Fibroblast of upper back skin (primary cell): ENCODE measurements at regions not wholly inside any gene's neighbourhood (a gene's known extent, or its start where the extent isn't known, plus 50 kb on each side); places are given as distances from the start of the nearest gene placed in this dataset.
"Not testable (repeated sequence)": the region's sequence is repeated elsewhere in the genome, so short reads cannot be mapped to it uniquely, and the experiment has no call there.

ENCODE experiments used
- DNase-seq: peaks from one replicate; pipeline ENCODE4 v3.0.0-alpha.2; 2013

DNA sequence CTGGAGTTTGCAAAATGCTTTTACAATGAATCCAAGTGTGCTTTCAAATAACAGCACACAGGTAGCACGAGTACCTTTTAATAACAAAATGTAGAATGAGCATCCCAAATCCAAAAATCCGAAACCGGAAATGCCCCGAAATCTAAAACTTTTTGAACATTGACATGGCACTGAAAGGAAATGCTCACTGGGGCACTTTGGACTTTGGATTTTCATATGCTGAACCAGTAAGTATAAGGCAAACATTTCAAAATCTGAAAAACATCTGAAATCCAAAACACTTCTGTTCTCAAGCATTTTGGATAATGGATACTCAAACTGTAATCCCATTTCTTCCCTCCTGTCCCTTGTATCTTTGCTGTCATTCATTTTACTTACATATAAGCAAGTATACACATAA is 50.1 kb downstream of the GCNT4 start:
- no peak for DNase-seq

DNA sequence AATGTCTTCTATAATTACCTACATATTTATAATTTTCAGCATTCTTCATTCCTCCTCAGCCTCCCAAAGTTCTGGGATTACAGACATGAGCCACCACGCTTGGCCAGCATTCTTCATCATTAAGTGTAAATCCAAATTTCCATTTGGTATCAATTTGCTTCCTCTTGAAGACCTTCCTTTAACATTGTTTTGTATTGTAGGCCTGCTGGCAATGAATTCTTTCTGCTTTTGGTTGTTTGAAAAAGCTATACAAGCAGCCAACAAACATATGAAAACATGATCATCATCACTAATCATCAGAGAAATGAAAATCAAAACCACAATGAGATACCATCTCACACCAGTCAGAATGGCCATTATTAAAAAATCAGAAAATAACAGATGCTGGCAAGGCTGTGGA is 56.4 kb downstream of the GCNT4 start:
- no peak for DNase-seq

DNA sequence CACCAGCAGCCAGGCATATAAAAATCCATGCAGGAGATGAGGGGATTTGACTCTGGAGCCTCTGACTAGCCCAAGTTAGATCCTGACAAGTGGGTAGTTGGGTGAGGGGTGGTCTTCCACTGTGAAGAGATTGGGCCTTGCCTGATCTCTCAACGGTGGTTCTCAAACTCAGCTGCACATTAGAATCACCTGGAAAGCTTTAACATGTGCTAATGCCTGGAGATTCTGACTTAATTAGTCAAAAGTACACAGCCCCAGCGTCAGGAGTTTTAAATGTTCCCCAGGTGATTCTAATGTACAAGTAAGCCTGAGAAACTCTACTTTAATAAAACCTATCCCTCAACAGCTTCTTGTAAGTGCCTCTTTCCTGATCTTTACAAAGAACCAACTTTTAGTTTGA is 57.5 kb downstream of the GCNT4 start:
- DNase-seq: no peak

DNA sequence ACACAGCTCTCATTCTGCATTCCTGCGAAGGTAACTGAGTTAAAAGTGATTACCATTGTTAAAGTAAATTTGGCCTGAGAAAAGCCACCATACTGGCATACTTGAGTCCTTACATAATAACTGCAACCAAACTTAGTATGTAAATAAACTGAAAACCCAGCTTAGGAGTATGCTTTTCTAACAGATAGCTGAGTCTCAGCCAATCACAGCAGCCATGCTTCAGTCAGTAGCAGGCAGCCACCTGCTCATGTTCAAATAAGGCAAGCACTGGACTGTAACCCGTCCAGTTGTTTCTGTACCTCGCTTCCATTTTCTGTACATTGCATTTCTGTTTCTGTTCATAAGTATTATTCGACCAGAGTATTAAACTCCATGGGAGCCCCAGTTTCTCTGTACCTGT is 58.6 kb downstream of the GCNT4 start:
- no peak for DNase-seq

DNA sequence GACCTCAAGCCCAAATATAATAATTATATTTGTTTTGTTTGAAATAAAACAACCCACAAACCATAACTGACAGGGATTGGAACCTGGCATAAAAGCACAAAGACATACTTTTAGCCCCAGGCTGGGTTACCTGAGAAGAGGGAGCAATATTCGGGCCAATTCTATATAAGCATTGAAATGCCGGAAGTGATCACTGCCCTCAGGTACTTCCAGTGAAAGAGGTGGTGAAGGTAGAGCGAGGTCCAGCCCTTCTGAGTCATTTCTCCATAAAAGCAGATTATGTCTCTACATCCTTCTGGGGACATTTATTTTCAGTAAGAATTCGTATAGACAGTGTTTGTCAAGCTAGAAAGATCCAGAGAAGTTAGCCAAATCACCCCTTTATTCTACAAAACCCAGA is 59.6 kb downstream of the GCNT4 start:
- DNase-seq: no peak

DNA sequence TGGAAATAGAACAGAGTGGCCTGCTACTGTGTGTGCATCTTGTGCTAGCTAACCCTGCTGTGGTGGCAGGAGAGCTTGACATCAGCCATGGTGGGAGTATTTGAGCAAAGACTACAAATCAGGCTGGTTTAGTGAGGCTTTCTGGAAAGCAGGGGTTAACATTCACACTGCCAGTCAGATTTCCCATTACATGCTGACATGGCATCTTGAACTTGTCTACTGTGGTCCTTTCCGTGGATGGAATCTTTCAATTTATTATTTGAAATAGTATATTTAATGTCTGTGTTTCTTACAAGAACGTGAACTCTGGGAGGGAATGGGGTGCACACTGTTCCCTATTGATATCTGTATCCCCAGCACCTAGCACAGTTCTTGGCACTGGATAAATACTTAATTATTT is 60.8 kb downstream of the GCNT4 start:
- no peak for DNase-seq

DNA sequence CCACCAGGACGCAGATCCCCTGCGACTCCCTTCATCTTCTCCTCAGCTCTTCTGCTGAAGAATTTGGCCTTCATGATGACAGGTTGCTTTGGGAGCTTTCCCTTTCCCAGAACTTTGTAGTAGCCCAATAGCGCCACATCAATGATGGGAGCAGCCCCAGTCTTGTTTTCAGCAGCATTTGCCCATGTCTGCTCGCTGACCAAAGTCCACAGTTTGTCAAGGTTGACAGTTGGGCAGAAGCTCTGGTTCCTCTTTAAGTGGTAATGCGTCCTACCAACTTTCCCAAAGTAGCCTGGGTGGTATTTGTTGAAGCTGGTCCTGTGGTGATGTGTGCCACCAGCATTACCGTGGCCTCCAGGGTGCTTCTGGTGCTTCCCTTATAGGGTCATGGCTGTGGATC is 62.2 kb downstream of the GCNT4 start:
- DNase-seq: no peak

DNA sequence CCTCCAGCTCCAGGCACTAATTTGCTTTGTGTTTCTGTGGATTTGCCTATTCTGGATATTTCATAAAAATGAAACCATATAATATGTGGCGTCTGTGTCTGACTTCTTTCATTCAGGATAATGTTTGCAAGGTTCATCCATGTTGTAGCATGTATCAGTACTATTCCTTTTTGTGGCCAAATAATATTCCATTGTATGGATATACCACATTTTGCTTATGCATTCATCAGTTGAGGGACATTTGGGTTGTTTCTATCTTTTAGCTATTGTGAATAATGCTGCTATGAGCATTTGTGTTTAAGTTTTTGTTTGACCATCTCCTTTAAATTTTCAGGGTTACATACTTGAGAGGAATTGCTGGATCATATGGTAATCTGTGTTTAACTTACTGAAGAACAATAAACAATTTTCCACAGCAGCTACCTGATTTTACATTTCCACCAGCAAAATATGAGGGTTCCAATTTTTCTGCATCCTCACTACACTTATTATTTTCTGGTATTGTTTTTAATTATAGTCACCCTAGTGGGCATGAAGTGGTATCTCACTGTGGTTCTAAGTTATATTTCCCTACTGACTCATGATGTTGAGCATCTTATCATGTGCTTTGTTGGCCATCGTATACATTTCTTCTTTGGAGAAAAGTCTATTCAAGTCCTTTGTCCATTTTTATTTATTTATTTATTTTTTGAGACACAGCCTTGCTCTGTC is 63.9 kb downstream of the GCNT4 start:
- no peak for DNase-seq

DNA sequence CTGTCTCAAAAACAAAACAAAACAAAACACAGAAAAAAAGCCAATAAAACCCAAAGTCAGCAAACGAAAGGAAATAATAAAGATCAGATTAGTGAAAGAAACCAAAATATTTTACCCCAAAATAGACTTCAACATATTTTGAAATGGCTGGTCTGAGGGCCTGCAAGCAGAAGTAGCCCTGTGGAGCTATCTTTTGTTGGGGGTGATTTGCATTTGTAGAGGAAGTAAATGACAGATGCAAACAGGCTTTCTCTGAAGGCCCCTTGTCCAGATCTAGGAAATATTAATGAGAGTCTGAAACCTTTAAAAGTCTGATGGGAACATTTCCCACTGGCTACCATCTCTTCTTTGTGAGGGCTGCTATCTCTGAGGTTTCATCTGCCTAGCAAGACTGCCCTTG is 74.0 kb downstream of the GCNT4 start:
- no peak for DNase-seq

DNA sequence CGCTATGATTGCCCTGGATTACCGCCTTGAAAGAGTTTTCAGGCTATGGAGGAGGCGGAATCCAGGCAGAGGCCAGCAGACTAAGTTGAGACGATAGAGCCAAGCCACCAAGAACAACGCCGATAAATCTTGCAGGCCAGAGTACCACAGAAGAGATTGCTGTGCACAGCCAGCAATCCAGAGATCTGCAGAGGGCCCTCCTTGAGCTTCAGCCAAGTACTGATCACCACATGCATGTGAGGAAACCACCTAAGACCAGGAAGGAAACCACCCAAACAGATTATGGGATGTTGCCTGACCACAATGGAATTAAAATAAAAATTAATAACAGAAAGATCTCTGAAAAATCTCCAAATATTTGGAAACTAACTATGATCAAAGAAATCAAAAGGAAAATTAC is 74.9 kb downstream of the GCNT4 start:
- DNase-seq: peak; percentile 5

DNA sequence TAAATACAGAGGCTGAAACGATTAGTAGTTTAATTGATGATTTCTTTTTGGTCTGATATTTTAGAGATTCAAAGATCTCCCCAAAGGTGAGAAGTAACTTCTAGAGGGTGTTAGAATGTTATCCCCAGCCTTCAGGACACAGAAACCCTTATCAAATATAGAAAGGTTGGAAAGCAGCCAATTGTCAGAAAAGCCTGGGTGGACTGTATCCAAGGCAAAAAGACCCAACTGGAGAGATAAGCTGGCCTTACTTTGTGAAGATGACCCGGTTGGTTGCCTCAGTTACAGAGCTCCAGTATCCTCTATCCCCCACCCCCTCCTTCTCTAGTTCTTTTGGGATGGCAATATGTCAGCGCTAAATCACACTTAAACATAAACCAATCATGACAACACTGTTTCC is 75.7 kb downstream of the GCNT4 start:
- DNase-seq: no peak

DNA sequence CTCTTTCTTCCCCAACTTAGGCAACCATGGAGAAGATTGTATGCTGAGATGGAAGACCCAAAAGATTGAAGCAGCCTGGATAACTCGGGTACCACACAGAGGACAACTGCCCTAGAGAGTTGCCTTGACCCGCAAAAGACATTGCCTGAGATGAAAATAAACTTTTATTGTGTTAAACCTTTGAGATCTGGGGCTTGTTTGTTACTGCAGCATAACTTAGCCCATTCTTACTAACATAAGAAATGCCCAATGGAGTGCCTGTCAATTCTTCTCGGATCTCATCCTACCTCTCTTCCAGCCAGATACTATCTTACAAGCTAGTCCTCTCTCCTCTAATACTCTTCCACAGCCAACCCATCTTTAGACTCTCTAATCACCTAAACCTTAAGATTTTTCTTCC is 76.8 kb downstream of the GCNT4 start:
- no peak for DNase-seq

DNA sequence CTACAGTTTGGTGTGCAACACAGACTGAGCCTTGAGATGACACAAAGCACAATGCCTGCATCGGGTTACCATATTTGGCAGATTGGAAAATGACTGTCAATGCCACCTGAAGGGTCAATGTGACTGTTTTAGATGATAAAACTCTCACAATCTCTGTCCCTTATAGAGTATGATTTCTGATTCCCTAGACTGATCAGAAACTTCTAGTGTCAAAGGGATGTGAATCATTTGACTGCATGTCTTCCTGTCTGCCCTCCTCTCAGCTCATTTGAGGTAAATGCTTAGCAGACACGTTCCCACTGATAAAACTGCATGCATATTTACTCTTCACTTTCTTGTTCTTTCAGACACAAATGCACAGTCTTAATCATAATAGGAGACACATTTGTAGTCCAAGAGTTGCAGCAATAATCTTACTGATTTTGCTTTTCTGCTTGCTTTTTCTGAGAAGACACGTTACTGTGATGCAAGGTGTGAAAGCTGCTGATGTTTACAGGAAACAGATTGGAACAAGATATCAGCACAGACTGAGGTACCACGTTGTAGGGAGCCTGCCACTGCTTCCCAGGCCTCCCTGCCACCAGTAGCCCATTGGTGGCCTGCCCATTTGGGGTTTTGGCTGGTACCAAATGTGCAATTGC is 77.8 kb downstream of the GCNT4 start:
- DNase-seq: no peak

DNA sequence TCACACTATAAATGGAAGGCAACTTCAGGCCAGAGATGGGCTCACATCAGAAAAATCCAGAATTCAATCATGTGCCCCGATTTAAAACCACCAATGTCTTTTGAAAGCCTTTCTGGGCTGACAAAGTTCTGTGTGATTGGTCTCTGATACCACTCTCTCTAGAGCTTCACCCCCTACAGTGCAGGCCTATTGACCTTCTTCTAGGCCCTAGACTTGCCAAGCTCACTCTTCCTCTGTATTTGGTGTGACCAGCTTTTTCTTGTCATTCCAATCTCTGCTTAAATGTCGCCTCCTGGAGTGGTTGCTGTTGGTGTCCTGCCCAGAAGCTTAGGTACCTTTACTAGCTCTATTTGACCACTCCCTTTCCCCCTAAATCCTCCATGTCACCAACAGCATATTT is 78.7 kb downstream of the GCNT4 start:
- no peak for DNase-seq

DNA sequence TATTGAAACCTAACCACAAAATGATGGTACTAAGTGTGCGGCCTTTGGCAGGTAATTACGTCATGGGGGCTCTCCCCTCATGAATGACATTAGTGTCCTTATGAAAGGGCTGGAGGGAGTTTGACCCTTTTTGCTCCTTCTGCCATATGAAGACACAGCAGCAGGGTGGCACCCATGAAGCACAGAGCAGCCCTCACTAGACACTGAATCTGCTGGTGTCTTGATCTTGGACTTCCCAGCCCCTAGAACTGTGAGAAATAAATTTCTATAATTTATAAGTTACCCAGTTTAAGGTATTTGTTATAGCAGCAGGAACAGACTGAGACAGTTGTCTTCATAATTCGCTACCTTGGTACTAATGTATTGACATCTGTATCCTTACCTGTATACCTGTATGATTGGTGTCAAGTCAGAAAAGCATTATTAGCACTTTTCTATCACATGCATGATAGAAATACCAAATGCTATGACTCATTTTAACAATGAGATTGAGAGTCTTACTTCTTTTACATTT is 80.4 kb downstream of the GCNT4 start:
- DNase-seq: no peak

DNA sequence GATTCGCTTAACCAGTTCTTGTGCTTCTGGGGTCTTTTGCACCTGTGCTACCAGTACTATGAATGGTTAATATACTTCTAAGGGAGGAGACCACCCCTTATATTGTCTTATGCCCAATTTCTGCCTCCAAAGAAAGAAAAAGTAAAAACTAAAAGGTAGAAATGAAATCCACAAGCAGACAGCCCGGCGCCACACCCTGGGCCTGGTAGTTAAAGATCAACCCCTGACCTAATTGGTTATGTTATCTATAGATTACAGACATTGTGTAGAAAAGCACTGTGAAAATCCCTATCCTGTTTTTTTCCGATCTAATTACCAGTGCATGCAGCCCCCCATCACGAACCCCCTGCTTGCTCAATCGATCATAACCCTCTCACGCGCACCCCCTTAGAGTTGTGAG is 81.5 kb downstream of the GCNT4 start:
- DNase-seq: not testable (repeated sequence)

DNA sequence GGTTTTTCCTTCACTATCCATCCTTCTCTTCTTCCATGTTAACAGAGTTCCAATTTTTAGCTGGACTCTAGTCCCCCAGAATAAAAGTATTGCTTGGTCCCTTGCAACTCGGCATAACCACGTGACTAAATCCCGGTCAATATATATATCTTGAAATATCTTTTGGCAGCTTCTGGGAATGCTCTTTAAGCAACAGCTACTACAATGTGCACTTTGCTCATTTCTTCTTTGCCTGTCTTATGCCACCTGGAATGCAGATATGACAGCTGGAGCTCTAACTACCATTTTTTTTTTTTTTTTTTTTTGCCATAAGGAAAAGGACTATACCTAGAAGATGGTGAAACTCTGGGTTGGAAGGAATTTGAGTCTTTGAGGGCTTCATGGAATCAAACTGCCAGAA is 82.6 kb downstream of the GCNT4 start:
- DNase-seq: no peak

DNA sequence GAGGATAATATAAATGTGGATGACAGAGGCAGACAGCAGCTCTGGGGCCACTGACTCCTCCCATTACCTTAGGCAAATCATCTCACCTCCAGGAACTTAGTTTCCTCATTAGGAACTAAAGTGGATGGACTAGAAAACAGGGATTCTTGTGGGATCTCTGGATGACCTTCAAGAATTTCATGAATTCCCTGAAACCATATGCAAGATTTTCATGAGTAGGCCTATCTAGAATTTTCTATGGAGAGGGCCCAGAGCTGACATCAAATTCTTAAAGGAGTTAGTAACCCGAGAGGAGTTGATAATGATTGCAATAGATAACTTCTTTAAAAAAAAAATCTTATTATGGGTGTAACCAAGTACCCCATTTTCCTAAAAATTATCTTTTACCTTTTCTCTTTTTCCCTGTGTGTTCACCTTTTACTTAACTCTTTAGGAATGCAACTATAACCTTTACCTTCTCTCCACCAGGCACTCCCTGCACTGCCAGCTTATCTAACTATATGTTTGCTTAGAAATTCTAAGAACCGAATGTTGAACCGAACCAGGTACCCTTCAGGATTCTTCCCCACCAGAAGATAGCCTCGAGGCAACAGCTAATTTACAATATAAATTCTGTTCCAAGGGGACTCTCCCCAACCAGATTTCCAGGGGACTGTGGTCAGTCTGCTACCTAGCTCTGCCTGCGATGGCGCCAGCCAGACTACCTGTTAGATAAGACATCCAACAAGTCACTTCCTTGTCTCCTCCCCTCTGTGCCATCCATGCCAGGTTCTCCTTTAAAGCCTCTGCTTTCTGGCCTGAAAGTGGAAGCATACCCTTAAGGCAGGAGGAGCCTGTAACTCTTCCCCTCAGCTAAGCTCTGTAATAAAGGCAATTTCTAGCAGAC is 86.0 kb downstream of the GCNT4 start:
- DNase-seq: peak; percentile 11

DNA sequence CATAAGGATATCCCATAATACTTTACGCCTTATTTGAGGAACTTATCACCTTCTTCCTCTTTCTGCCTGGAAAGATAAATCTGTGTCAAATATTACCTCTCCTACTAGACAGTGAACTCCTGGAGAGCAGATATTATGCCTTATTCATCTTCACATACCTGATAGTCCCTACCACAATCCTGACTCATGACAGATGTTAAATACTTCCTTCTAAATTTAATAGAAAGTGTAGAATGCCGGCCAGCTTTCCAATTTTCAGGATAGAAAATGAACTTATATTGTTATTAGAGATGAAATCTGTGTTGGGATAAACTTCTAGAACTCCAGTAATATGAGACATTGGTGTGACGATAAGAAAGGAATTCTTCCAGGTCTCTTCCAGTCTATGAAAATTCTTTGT is 89.0 kb downstream of the GCNT4 start:
- DNase-seq: peak; percentile 6

DNA sequence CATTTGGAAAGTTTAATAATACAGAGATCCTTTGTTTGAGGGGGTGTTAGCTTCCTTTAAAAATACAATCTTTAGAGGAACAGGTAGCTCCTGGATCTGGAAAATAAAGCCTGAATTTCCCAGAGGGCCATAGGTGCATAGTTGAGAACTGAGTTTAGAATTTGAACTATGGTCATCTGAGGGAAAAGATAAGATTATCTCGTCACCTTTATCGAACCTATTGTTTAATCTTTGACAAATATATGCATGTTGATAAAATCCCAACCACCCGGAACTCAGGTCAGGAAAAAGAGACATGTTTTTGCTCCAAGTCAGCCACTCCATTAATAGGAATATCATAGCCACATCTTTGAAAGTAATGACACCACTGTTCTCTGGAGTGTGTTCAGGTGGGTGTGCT is 91.7 kb upstream of the FAM169A start:
- no peak for DNase-seq

DNA sequence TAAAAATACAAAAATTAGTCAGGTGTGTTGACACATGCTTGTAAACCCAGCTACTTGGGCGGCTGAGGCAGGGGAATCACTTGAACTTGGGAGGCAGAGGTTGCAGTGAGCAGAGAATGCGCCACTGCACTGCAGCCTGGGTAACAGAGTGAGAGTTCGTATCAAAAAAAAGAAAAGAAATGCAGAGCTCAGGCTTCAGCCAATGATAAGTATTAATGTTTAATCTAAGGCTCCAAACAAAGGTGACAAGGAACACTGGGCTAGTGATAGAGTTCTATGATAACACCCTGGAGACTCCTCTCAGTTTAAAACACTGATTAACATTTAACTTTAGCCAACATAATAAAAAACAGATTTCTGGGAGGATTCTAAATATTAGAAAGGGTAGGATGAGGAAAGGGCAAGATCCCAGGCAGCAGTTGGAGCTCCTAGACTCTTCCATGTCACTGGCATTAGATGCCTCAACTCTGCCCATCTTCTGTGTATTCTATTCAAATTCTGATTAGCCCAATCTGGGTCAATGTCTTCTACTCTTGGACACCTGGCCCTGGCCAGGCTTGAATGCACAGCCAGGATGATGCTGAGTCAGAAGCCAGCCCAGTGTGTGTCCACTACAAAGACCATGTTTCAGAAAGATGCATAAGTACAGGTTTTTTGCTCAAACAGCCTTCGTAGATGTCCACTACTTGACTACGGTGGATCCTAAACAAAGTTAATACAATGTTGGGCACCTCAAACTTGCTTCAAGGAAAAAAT is 91.0 kb upstream of the FAM169A start:
- DNase-seq: no peak

DNA sequence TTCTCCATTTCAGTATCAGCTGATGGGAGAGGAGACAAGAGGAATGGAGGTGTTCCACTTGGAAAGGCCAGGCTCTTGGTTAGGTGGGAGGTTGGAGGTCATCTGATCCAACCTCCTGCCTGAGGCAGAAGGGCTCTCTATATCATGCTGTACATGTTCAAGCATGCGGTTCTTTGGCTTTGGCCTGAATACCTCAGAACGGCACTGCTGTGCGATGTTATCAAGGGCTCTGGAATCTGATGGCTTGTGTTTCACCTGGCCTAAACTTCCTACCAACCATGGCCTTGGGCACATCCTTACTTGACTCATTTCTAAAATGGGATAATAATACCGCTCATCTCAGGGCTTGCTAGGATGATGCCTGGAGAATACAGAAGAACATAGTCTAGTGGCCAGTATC is 90.1 kb upstream of the FAM169A start:
- no peak for DNase-seq

DNA sequence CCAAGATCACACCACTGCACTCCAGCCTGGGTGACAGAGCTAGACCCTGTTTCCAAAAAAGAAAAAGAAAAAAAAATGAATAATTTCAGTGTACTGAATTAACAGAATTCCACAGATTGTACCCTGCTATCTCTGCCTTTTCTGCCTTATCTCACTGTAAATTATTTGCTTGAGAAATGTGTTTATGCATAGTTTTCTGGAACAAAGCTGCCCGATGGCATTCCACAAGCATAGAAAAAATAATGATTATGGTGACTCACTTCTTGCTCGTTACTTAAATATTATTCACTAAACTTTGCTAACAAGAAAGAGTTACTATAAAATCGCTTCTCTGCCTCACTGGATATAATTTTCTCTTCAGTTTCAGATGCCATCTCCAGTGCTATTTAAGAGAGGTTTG is 88.7 kb upstream of the FAM169A start:
- no peak for DNase-seq
